PC-3 (cell line): ENCODE measurements at regions not wholly inside any gene's neighbourhood (a gene's known extent, or its start where the extent isn't known, plus 50 kb on each side); places are given as distances from the start of the nearest gene placed in this dataset.

ENCODE experiments used
- EZH2 ChIP-seq: fragments of 300-600 bp; sonication (generic); IDR thresholded peaks from one replicate; pipeline ENCODE4 v1.6.1; 2017; ENCODE audit warnings: antibody characterized with exemption, mild to moderate bottlenecking, low read length; ENCODE audit not compliant: unreplicated experiment
- EZH2phosphoT487 ChIP-seq: fragments of 300-600 bp; sonication (generic); IDR thresholded peaks from 2 replicates; pipeline ENCODE4 v1.6.1; 2018; ENCODE audit warnings: mild to moderate bottlenecking, antibody characterized with exemption, low read length, borderline replicate concordance
- TF ChIP-seq, protein P1 (sequence below): fragments of 300-600 bp; sonication (generic); conservative IDR thresholded peaks from 2 replicates; pipeline ENCODE4 v1.5.1; 2017; ENCODE audit warnings: antibody characterized with exemption, low read depth, mild to moderate bottlenecking, low read length

DNA sequence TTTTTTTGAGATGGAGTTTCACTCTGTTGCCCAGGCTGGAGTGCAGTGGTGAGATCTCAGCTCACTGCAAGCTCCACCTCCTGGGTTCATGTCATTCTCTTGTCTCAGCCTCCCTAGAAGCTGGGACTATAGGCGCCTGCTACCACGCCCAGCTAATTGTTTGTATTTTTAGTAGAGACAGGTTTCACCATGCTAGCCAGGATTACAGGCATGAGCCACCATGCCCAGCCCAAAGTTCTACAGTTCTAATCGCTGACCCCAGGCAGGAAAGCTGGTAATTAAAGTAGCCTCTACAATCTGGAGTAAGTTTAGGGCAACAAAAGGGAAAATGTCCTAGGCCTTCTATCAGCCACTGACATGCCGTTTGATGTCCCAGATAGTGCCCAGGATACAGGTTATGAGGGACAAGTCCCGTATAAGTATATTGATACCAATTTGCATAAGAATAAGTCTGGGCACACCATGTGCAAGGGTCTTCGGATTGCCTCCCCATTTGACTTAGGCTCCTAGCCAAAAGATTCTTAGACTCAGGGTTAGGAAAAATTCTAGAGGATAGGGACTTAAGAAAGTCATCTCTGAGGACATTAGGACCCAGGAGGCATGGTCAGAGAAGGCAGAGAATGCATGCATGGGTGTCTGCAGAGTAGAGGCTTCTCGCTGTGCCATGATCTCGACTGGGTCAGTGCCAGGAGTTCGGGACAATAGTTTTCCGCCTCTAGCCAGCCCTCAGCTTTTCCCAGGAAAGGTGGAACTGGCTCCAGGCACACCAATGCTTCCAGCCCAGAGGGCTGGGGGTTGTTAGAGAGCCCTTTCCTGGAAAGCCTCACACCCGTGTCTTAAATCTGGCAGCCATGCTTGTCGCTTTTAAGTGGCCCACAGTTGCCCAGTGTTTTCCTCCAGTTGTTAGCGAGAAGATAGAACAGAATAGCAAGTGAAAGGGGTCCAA, 1111.1 kb downstream of the TAF11L14 start:
- TF ChIP-seq, protein P1, sequence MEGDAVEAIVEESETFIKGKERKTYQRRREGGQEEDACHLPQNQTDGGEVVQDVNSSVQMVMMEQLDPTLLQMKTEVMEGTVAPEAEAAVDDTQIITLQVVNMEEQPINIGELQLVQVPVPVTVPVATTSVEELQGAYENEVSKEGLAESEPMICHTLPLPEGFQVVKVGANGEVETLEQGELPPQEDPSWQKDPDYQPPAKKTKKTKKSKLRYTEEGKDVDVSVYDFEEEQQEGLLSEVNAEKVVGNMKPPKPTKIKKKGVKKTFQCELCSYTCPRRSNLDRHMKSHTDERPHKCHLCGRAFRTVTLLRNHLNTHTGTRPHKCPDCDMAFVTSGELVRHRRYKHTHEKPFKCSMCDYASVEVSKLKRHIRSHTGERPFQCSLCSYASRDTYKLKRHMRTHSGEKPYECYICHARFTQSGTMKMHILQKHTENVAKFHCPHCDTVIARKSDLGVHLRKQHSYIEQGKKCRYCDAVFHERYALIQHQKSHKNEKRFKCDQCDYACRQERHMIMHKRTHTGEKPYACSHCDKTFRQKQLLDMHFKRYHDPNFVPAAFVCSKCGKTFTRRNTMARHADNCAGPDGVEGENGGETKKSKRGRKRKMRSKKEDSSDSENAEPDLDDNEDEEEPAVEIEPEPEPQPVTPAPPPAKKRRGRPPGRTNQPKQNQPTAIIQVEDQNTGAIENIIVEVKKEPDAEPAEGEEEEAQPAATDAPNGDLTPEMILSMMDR: no peak
- TF ChIP-seq EZH2: no peak
- no peak for TF ChIP-seq EZH2phosphoT487
